PFSK-1 (cell line): ENCODE measurements at regions not wholly inside any gene's neighbourhood (a gene's known extent, or its start where the extent isn't known, plus 50 kb on each side); places are given as distances from the start of the nearest gene placed in this dataset.

Source experiments
- FOXP2 ChIP-seq: optimal IDR thresholded peaks from 2 replicates; pipeline ENCODE3; 2011; ENCODE audit warnings: borderline replicate concordance, control low read depth, inconsistent platforms; ENCODE audit not compliant: insufficient read depth; ENCODE audit errors: extremely low read length, extremely low read depth
- POLR2AphosphoS5 ChIP-seq: IDR thresholded peaks from 2 replicates; pipeline ENCODE4 v1.6.1; 2012; ENCODE audit warnings: low read depth, mild to moderate bottlenecking, control low read depth, low read length, moderate library complexity
- SIN3A ChIP-seq: IDR thresholded peaks from 2 replicates; pipeline ENCODE4 v1.6.1; 2012; ENCODE audit warnings: mild to moderate bottlenecking, low read length, moderate library complexity, borderline replicate concordance; ENCODE audit not compliant: insufficient read depth
- TAF1 ChIP-seq: IDR thresholded peaks from 2 replicates; pipeline ENCODE4 v1.6.1; 2012; ENCODE audit warnings: low read length, control low read depth, borderline replicate concordance; ENCODE audit not compliant: insufficient read depth
- TF ChIP-seq, protein P1 (sequence below), 2 experiments: IDR thresholded peaks; 2 replicates each; pipeline versions ENCODE4 v1.6.1 to v1.8.0; 2011 to 2012; ENCODE audit warnings: low read depth in 2 of 2, low read length in 2 of 2, control low read depth in 1 of 2, inconsistent platforms in 1 of 2, mild to moderate bottlenecking in 1 of 2, moderate library complexity in 1 of 2; ENCODE audit not compliant: insufficient read depth in 1 of 2

DNA sequence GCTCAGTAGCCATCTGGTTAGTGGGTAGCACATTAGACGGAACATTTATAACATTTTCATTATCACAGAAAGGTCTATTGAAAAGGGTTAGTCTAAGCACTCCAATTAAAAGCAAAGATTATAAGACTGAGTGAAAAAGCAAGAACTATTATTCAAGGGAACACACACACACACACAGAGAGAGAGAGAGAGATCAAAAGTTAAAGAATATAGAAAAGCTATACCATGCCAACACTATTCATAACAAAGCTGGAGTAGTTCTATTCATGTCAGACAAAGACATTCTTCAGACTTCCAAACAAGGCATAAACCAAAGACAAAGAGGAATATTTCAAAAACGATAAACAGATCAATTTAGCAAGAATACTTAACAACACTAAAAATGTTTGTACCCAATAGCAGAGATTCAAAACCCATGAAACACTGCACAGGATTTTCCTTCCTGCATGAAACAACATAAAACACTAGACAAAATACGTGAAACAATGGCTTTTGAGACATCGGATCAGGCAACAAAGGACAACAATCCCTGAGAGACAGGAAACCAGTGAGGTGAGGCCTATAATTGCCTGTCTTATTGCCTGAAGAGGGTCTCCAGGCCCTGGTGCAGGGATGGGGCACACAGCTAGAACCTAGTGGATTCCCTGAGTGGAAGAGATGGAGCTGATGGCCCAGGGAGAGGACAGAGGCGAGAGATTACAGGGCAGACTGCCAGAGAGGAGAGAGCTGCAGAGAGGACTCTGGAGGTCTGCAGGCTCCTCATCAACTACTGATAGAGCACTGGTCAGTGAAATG is 83.6 kb upstream of the NPAS2 start:
- TF ChIP-seq, protein P1, sequence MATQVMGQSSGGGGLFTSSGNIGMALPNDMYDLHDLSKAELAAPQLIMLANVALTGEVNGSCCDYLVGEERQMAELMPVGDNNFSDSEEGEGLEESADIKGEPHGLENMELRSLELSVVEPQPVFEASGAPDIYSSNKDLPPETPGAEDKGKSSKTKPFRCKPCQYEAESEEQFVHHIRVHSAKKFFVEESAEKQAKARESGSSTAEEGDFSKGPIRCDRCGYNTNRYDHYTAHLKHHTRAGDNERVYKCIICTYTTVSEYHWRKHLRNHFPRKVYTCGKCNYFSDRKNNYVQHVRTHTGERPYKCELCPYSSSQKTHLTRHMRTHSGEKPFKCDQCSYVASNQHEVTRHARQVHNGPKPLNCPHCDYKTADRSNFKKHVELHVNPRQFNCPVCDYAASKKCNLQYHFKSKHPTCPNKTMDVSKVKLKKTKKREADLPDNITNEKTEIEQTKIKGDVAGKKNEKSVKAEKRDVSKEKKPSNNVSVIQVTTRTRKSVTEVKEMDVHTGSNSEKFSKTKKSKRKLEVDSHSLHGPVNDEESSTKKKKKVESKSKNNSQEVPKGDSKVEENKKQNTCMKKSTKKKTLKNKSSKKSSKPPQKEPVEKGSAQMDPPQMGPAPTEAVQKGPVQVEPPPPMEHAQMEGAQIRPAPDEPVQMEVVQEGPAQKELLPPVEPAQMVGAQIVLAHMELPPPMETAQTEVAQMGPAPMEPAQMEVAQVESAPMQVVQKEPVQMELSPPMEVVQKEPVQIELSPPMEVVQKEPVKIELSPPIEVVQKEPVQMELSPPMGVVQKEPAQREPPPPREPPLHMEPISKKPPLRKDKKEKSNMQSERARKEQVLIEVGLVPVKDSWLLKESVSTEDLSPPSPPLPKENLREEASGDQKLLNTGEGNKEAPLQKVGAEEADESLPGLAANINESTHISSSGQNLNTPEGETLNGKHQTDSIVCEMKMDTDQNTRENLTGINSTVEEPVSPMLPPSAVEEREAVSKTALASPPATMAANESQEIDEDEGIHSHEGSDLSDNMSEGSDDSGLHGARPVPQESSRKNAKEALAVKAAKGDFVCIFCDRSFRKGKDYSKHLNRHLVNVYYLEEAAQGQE (IDR thresholded peaks at IDR 0.05; ENCODE audit: insufficient read depth in 1 of 2, low read depth in 2 of 2, low read length in 2 of 2) = no peak

DNA sequence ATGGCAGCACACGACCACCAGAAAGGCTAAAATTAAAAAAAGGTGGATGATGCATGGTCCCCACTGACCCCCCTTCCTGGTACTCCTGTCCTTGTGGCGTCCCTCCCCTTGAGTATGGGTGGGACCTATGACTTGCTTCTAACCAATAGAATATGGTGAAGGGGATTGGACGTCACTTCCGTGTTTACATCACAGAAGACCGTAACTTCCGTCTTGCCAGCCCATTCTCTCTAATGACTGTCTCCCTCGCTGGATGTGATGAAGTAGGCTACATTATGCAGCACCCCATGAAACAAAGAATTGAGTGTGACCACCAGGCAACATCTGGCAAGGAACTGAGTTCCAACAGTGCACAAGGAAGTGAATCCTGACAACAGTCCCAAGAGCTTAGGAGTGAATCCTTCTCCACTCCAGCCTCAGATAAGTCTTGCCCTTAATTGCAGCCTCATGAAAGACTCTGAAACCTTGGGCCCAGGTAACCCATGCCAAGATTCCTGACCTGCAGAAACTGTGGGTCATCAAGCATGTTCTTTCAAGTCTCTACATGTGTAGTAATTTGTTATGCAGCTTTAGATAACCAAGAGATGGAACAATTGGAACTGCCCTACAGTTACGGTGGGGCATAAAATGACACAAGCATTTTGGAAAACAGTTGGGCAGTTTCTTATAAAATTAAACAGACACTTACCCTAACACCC is 80.1 kb upstream of the NPAS2 start:
- TF ChIP-seq SIN3A = no peak
- no peak for TF ChIP-seq TAF1
- no peak for TF ChIP-seq FOXP2
- TF ChIP-seq POLR2AphosphoS5 = no peak
- TF ChIP-seq, protein P1 (IDR thresholded peaks at IDR 0.05; ENCODE audit: insufficient read depth in 1 of 2, low read depth in 2 of 2, low read length in 2 of 2) = no peak

DNA sequence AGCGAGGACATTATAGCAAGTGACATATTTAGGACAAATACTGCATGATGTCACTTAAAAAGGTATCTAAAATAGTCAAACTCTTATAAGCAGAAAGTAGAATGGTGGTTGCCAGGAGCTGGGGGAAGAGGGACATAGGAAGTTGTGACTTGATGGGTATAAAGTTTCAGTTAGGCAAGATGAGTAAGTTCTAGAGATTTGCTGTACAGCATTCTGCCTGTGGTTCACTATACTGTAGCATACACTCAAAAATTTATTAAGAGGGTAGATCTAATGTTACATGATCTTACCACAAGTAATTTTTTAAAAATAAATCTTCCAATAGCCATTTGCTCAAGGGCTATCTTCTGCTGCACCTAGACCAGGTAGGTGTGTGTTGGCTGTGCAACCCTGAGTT is 78.1 kb upstream of the NPAS2 start:
- TF ChIP-seq SIN3A (no peak), FOXP2 (no peak), TAF1 (no peak), POLR2AphosphoS5 (no peak)
- TF ChIP-seq, protein P1 (IDR thresholded peaks at IDR 0.05; ENCODE audit: insufficient read depth in 1 of 2, low read depth in 2 of 2, low read length in 2 of 2) = no peak

DNA sequence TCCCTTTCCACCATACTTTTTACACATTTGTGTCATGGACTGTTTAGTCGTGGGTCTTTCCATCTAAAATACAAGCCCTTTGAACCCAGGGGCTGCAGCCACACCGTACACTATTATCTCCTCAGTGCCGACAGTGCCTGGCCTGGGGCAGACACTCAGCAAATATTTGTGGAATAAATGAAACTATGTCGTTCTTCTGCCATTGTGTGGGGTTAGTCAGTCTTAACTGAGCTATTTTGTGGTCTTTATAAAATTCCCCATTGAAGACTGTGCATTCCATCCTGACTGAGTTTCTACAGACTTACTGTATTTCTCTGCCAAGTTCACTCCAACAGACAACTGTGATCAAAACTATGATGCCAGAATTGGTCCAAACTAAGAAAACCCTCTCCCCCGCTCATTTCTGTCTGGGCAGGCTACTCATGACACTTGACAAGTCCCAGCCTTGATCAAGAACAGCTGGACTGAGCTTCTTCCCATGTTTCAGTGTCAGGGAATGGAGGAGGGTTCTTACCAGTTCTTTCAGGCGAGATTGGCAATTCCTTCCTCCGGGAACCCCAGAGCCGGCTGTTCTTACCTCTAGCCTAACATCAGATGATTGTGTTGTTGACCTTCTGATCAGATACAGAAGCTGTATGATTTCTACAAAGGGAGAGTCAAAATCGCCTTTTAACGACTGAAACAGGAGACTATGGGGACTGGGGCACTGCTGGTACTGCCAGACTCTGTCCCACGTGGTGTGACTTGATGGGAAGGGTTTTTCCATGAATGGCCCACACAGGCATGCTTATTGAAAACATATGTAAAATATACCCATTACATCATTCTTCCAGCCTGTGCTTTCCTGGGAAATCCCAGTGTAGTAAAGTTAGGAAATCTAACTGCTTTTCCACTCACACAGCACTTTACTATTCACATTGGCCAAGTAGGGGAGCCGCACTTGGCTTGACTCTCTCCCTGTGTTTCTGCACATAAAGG is 77.4 kb upstream of the NPAS2 start:
- TF ChIP-seq FOXP2 = no peak
- TF ChIP-seq, protein P1 (IDR thresholded peaks at IDR 0.05; ENCODE audit: insufficient read depth in 1 of 2, low read depth in 2 of 2, low read length in 2 of 2) = no peak
- no peak for TF ChIP-seq SIN3A
- TF ChIP-seq TAF1 = no peak
- TF ChIP-seq POLR2AphosphoS5 = no peak
